VCaP (cell line): ENCODE measurements at regions not wholly inside any gene's neighbourhood (a gene's known extent, or its start where the extent isn't known, plus 50 kb on each side); places are given as distances from the start of the nearest gene placed in this dataset.

Experiments
- H3K27ac ChIP-seq: fragments of 450-650 bp; 2 replicates; pipeline ENCODE4 v1.5.1; 2017
- TF ChIP-seq, protein P1 (sequence below): fragments of 450-650 bp; conservative IDR thresholded peaks from 2 replicates; pipeline ENCODE4 v1.5.1; 2017; ENCODE audit warnings: mild to moderate bottlenecking, moderate library complexity

DNA sequence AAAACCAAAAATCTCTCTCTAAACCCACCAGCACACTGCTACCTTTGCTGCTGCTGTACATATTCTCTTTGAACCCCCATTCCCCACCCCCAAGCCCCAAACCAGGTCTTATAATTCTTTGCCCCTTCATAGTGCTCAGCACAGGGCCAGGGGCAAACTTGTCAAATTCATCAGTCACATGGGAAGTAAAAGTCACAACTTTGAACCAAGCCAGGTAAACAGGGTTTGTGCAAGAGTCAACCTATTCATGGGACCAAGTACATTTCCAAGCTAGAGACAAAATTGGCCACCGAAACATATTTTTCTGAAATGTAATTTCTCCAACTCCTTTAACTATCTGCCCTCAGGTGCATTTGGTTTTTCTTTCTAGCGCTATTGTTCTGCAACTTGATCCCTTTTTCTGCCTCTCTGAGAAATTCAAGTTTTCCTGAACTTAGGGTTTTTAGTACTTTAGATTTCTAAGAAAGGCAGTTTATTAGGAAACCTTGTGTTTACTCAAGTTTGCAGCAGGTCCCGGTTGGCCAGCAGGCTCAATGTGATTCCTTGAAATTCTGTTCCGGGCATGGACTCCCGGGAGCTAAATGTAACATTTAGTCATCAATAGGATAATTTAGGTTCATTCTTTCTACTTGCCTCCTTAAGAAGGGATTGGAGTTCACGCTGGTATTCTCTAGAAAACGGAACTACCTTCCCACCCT lies 230.5 kb downstream of the EFCAB11 start:
- H3K27ac ChIP-seq: no peak overlapping the region

DNA sequence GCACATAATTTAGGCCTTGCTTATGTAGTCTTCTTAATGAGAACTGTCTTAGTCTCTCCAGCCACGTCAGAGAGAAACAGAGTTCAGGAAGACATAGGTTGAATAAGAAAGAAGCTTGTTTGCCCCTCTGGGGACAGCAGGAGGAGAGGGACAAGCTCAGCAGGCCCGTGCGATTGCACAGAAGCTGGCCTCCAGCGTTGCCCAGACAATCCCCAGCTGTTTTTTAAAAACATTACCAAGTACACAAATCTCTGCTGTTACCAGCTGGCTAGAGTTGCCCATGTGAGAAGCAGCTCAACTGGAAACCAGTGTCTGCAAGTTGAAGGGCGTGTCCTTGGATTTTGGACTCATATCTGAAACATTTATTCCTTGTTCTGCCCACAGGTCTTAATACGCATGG lies 232.6 kb downstream of the EFCAB11 start:
- H3K27ac ChIP-seq: no peak overlapping the region
- TF ChIP-seq, protein P1, sequence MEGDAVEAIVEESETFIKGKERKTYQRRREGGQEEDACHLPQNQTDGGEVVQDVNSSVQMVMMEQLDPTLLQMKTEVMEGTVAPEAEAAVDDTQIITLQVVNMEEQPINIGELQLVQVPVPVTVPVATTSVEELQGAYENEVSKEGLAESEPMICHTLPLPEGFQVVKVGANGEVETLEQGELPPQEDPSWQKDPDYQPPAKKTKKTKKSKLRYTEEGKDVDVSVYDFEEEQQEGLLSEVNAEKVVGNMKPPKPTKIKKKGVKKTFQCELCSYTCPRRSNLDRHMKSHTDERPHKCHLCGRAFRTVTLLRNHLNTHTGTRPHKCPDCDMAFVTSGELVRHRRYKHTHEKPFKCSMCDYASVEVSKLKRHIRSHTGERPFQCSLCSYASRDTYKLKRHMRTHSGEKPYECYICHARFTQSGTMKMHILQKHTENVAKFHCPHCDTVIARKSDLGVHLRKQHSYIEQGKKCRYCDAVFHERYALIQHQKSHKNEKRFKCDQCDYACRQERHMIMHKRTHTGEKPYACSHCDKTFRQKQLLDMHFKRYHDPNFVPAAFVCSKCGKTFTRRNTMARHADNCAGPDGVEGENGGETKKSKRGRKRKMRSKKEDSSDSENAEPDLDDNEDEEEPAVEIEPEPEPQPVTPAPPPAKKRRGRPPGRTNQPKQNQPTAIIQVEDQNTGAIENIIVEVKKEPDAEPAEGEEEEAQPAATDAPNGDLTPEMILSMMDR: no peak

More for the DNA sequence above, 230.5 kb downstream of the EFCAB11 start:
- TF ChIP-seq, protein P1: no peak

DNA sequence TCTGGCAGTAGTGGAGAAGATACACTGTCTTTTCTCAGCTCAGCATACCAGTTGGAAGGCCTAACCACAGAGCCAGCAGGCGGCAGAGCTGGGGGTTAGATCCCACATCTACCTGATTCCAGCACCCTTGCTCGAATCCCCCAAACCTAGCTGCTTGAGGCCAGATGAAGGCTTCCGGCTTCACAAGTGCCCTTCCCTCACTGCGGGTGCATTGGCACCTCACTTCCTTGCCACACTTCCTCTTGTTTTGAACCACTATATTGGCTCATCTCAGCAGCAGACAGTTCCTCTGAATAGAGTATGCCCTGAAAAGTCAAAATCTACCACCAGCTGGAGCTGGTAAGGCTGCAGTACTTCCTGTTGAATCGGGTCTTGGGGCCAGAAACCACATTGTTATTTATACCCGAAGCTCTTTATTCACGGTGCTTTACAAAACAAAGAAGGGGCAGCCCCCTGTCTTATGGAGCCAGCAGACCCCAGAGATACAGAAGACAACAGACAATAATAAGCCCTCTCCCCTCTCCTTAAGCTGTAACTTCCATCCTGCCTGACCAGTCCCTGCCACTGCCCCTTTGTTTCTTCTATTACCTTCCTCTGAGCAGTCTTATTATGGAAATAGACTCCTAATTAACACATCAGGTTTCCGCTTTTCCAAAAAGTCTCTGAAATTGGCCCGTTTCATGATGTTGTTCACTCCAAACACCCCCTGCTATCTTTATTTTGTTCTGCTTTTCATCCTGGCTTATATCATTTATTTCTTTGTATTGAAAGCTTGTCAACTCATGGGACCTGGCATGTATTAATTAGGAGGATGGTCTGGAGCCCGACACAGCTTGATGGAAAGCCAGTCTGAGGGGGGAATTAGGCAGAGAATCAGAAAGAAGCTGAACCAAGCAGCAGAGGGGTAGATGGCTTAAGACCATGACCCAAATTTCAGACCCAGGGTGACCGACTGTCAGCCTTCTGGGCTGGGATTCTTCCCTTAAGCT lies 233.5 kb downstream of the EFCAB11 start:
- no peak overlapping the region for H3K27ac ChIP-seq
- TF ChIP-seq, protein P1: no peak

DNA sequence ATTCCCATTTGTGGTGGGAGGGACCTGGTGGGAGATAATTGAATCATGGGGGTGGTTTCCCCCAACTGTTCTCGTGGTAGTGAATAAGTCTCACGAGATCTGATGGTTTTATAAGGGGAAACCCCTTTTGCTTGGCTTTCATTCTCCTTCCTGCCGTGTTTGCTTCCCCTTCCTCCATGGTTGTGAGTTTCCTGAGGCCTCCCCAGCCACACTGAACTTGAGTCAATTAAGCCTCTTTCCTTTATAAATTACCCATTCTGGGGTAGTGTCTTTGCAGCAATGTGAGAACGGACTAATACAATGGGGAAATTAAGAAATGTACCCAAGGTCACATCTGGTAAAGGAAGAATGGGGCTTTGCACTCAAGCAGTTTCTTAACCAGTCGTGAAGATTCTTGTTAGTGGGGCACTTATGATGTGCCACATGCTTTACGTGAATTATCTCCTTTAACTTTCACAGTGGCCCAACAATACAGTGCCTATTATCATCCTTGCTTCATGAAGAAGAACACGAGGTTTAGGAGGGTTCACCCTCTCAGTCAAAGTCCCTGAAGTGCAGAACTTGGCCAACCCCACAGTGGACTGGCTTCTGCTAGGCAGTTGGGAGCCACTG lies 234.3 kb downstream of the EFCAB11 start:
- no peak overlapping the region for H3K27ac ChIP-seq
- TF ChIP-seq, protein P1: no peak

DNA sequence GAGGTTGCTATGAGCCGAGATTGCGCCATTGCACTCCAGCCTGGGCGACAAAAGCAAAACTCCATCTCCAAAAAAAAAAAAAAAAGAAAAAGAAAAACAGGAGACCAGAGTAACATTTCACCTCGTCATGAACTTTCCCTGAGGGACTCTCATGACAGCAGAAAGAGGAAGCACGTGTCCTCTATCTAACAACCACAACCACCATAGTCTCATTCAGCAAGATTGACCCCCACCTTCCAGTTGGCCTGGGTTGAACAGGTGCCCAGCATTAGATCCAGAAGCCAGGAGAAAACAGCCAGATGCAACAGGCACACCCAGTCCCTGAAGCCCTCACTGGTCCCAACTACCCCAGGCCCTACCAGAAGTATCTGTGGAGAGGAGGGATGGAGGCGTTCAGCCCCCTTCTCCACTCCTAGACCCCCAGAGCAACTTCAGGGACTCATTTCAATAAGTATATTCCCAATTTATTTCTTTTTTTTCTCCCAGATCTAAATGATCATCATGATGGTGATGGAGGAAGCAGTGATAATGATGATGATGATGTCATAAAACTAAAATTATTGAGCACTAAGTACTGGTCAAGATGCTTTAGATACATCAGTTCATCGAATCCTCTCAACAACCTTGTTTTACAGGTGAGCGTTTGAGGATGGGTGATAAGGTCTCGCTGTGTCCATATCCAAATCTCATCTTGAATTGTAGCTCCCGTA lies 235.0 kb downstream of the EFCAB11 start:
- TF ChIP-seq, protein P1: no peak
- no peak overlapping the region for H3K27ac ChIP-seq

DNA sequence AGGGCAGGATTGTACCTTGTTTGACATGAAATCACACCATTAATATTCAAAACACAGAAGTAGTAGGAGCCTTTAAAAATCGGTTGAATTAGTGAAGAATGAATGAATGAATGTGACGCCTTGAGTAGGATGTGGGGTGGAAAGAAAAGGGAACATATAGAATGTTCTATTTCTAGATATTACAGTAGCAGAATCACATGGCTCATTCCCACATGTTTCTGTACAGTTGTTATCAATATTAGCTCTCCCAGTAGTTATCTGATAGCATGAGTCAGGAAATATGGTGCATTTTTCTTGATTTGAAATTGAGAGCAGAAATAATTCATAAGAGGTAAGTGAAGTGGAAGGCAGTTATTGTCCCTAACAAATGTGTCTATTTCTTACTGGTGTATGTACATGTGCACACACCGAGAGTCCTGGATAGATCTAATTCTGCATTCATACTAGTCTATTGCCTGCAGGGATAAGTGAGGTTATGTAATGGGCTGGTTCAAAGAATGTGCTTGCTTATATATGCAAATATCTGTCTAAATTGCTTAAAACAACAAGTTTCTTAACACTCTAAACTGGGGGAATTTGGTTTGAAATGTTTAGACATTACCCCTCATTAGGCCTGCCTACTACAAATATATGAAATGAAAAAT lies 245.4 kb downstream of the EFCAB11 start:
- no peak overlapping the region for H3K27ac ChIP-seq
- TF ChIP-seq, protein P1: no peak
